ENCODE measurements at regions not wholly inside any gene's neighbourhood (a gene's known extent, or its start where the extent isn't known, plus 50 kb on each side); places are given as distances from the start of the nearest gene placed in this dataset.

- no peak for TF ChIP-seq CTCF (conservative IDR thresholded peaks at IDR 0.05; ENCODE audit: low read depth, low read length)
- TF ChIP-seq EZH2phosphoT487 (IDR thresholded peaks at IDR 0.05; ENCODE audit: borderline replicate concordance, low read length) = no peak
Observed at GRCh38 chr11:11740836-11741235, 100.9 kb upstream of the USP47 start.
